ENCODE measurements at regions not wholly inside any gene's neighbourhood (a gene's known extent, or its start where the extent isn't known, plus 50 kb on each side); places are given as distances from the start of the nearest gene placed in this dataset.

- no peak for DNase-seq
Measured at GRCh38 chr3:5429517-5429890, 242.0 kb downstream of the EDEM1 start.

DNA sequence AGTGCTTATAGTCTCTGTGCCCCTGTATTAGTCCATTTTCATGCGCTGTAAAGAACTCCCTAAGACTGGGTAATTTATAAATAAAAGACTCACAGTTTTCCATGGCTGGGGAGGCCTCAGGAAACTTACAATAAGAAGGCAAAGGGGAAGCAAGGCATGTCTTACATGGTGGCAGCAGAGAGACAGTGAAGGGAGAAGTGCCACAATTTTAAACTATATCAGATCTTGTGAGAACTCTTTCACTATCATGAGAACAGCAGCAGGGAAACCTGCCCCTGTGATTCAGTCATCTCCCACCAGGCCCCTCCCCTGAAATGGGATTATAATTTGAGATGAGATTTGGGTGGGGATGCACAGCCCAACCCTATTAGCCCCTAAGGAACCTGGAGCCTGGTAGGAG, 243.2 kb downstream of the EDEM1 start:
- no peak for DNase-seq

DNA sequence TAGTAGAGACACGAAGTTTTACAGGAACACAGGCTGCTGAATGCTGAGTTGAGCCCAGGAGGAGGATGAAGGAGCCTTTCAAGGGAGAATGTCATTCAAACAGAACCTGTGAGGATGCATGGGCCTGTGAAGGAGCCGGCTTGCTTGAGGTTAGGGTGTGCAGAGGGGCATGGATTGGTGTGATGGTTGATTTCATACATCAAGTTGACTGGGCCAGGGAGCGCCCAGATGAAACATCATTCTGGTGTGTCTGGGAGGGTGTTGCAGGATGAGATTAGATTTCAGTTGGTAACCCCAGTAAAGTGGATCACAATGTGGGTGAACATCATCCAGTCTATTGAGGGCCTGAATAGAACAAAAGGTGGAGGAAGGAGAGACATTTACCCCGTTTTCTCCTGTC, 243.6 kb downstream of the EDEM1 start:
- DNase-seq, result no peak

GRCh38 chr3:5431811-5432378, 244.4 kb downstream of the EDEM1 start:
- no peak for DNase-seq

GRCh38 chr3:5437296-5437782, 249.8 kb downstream of the EDEM1 start:
- DNase-seq, result no peak

DNA sequence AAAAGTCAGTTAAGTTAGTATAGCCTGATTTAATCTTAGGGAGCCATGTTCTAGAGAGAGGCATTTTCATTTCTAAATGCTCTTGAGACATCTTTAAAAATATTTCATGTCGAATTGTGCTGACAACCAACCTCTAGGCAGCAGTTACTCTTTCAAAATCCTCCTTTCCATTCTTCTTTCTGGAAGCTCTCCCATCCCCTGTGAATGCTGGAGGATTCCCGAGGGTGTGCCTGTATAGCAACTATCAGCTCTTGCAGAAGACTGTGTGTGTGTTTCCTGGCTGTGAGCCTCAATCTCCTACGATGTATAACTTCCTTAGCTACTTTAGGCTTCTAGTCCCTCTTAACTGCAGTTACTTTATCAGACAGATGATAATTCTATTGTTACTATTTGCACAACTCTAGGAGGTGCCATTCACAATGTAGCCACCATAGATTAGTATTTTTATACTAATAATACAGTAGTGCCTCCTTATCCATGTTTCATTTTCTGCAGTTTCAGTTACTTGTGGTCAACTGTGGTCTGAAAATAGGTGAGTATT, 250.3 kb downstream of the EDEM1 start:
- no peak for DNase-seq

DNA sequence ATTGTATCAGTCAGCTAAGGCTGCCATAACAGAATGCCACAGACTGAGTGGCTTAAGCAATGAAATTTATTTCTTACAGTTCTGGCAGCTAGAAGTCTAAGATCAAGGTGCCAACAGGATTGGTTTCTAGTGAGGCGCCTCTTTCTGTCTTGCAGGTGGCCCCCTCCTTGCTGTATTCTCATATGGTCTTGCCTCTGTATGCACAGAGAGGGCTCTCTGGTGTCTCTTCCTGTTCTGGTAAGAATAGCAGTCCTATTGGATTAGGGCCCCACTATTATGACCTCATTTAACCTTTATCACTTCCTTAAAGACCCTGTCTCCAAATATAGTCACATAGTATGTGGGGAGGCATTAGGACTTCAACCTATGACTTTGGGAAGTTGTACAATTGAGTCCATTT, 253.9 kb downstream of the EDEM1 start:
- no peak for DNase-seq

DNA sequence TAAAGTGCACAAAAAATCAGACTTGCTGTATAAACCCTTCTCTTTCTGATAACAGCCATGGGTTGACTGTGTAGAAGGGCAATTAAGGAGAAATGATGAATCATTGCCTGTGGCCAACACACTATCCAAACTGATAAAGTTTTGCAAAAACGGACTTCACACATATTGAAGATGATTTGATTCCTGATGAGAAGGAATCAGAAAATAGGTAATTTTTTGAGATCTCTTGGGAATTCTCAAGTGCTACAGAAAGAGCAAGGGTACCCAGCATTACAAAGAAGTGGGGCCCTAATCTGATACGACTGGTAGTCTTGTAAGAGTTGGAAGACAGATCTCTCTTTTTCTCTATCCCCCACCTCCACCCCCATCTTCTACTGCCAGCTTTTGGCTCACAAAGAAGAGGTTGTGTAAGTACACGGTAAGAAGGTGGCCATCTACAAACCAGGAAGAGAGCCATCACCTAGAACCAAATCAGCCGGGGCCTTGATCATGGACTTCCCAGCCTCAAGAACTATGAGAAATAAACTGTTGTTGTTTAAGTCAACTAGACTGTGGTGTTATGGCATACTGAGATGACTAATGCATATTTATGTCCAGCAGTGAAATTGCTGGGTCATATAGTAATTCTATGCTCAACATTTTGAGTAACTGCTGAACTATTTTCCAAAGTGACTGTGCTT, 254.7 kb downstream of the EDEM1 start:
- DNase-seq, result no peak

DNA sequence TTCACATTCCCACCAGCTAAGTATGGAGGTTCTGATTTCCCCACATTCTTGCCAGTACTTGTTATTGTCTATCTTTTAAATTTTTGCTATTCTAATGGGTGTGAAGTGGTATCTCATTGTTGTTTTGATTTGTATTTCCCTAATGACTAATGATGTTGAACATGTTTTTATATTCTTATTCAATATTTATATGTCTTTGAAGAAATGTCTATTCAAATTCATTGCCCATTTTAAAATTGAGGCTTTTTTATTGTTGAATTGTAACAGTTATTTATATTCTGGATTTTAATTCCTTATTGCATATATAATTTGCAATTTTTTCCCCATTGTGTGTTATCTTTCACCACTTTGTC, 255.3 kb downstream of the EDEM1 start:
- no peak for DNase-seq

GRCh38 chr3:5444253-5444652, 256.7 kb downstream of the EDEM1 start:
- DNase-seq, result no peak

DNA sequence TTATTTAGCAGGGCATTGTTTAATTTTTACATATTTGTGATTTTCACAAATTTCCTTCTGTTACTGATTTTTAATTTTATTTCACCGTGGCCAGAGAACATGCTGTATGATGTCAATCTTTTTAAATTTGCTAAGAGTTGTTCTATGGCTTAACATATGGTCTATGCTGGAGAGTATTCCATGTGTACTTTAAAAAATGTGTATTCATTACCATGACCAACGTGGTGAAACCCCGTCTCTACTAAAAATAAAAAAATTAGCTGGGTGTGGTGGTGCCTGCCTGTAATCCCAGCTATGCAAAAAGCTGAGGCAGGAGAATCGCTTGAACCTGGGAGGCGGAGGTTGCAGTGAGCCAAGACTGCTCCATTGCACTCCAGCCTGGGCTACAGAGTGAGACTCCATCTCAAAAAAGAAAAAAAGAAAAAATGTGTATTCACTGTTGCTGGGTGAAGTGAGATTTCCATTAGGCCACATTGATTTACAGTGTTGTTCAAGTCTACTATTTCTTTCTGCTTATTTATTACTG, 258.2 kb downstream of the EDEM1 start:
- DNase-seq, result no peak

DNA sequence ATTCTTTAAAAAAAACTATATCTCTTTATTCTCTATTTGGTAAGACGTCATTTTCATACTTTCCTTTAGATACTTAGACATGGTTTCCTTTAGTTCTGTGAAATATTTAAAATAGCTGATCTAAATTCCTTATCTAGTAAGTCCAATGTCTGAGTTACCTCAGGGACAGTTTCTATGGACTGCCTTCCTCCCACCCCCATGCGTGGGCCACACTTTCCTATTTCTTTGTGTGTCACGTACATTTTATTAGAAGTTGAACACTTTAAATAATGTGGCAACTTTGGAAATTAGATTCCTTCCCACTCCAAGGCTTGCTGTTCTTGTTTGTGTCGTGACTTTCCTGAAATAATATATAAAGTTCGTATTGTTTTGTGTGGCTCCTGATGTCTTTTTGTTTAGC, 260.7 kb downstream of the EDEM1 start:
- no peak for DNase-seq

DNA sequence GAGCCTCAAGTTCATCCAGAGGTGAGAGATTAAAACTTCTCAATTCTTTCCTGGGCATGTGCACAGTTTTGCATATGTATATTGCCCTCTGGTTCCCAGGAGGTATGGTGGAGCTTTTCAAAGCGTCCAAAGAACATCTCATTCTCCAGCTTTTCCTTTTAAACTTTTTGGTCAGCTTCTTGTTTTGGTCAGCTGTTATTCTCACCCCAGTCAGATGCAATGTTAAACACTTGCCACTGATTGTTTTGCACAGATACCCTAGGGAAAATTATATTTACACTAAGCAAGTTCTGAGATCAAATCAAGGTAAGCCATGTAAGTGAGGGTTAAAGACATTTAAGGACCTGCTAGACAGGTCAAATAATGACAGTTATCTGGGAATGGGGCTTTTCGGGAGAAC, 261.3 kb downstream of the EDEM1 start:
- no peak for DNase-seq

GRCh38 chr3:5456199-5456598, 268.7 kb downstream of the EDEM1 start:
- DNase-seq, result no peak

DNA sequence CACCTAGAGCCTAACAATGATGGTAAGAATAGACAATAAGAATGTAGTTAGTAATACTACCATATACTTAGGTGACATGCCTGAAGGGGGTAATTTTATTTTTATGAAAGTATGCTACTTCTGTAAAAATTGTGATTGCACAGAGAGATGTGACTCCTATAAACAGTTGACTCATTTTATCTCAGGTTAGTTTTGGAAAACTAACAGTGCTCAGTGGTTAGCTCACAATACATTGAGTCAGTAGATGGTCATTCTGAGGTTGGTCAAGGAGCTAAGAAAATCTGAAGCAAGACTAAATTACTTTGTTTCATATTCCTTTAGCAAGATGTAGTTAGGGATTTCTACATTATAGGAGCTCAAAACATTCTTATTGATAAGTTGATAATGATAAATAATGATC, 271.0 kb downstream of the EDEM1 start:
- DNase-seq, result no peak

- no peak for DNase-seq
Measured at GRCh38 chr3:5462086-5462485, 274.6 kb downstream of the EDEM1 start.

DNA sequence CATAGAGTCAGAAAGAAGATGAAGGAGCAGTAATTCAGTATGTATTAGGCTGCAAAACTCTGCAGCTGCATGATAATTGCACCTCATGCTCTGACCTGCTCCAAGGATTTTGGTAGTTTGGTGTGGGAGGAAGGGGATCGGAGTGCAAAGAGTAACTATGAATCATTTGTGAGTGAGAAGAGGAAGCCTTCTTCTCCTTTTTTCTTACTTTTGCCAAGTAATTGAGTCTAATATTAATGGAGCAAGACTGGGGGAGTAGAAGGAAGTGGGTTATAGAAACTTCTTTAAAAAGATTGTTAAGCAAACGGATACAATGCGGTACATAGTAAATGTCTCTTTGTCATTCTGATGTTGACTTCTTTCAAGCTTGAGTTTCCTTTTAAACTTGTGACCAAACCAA, 276.5 kb downstream of the EDEM1 start:
- DNase-seq, result no peak

GRCh38 chr3:5464649-5465048, 277.1 kb downstream of the EDEM1 start:
- DNase-seq, result no peak

GRCh38 chr3:5465183-5465582, 277.7 kb downstream of the EDEM1 start:
- DNase-seq, result no peak

DNA sequence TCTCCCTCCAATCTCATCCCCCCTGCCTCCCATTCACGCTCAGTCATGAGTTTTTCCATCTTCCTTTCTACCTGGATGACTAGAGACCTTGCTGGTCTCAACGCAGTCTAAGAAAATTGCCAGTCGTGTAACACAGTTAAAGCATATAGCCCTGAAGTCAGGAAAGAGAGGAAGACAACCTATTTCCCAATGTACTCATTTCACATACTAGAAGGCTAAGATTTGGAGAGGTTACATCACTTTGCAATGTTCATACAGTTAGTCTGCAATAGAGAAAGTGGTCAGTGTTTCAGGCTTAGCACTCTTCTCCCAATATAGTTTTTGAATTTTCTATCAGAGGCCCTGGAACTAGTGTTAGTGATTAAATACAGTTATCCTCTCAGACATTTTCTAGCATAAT, 278.6 kb downstream of the EDEM1 start:
- DNase-seq, result no peak

- no peak for DNase-seq
Measured at GRCh38 chr3:5466717-5467116, 279.2 kb downstream of the EDEM1 start.

- DNase-seq, result no peak
Measured at GRCh38 chr3:5473471-5473870, 286.0 kb downstream of the EDEM1 start.

DNA sequence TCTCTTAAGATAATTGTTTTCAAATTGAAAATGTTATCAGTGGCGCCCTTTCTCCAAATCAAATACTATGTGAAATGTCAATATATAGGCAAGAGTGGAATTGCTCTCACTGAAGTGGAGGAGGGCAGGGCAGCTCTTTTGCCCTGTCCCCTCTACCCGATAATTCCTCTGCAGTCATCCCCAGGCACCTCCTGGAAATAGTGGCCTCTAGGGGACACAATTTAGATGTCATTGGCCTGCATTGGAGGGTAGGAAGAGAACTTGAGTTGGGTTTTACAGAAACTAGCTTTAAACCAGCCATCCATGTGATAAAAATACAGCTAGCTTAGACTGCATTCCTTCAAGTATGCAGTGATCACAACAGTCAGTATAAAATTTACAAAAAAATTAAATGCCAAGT, 288.9 kb downstream of the EDEM1 start:
- no peak for DNase-seq

DNA sequence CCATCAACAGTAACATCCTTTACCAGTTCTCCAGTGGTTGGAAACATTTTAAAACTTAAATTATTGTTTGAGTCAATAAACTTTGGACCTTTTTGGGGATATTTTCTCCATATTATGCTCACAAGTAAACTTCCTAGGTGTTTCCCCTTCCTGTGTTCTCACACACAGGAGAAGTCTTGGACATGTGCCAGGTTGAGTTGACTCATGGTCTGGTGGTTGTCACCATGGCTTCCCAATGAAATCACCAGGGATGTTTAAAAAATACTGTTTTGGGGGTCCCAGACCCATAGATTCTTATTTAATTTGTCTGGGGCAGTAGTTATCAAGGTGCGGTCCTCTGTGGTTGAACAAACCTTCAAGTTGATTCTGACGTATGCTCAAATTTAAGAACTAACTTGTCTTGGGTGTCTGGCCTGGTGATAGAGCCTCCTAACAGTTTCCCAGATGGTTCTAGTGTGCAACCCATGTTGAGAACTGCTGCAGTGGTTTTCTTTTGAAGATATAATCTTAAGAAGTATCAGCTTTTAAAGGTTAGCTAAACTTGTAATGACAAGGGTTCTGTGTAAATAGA, 291.8 kb downstream of the EDEM1 start:
- no peak for DNase-seq

All from effector CD4-positive, alpha-beta T cell (primary cell).